Transverse colon (tissue), 4 donors: ENCODE measurements at regions not wholly inside any gene's neighbourhood (a gene's known extent, or its start where the extent isn't known, plus 50 kb on each side); places are given as distances from the start of the nearest gene placed in this dataset.

ENCODE experiments used
- CTCF ChIP-seq, 5 experiments: fragments of 200-600 bp in 3 of 5; fragments of 450-650 bp in 2 of 5; sonication (generic) in 3 of 5; IDR thresholded peaks; 1 replicate in 2 of 5; 2 replicates in 3 of 5; pipeline ENCODE4 v1.5.1; 2016 to 2017; ENCODE audit warnings: antibody characterized with exemption in 5 of 5, inconsistent platforms in 3 of 5, mild to moderate bottlenecking in 2 of 5, moderate library complexity in 1 of 5
- EP300 ChIP-seq: sonication (generic); formaldehyde crosslinking; IDR thresholded peaks from one replicate; pipeline ENCODE4 v1.6.1; 2017; ENCODE audit warnings: antibody characterized with exemption, low read depth
- POLR2A ChIP-seq: fragments of 450-650 bp; IDR thresholded peaks from one replicate; pipeline ENCODE4 v1.6.1; 2016; ENCODE audit warnings: antibody characterized with exemption, mild to moderate bottlenecking, moderate library complexity
- POLR2AphosphoS5 ChIP-seq, 3 donors: sonication (generic); formaldehyde crosslinking; IDR thresholded peaks; one replicate each; pipeline ENCODE4 v1.6.1; 2016; ENCODE audit warnings: antibody characterized with exemption in 3 of 3

- no peak for TF ChIP-seq CTCF (IDR thresholded peaks at IDR 0.05)
- no peak for TF ChIP-seq POLR2A
- TF ChIP-seq POLR2AphosphoS5 (IDR thresholded peaks at IDR 0.05) = no peak
- no peak for TF ChIP-seq EP300
Observed at GRCh38 chr2:147352264-147353071, 492.4 kb upstream of the ACVR2A start.
